PC-9 (cell line): ENCODE measurements at regions not wholly inside any gene's neighbourhood (a gene's known extent, or its start where the extent isn't known, plus 50 kb on each side); places are given as distances from the start of the nearest gene placed in this dataset.
"Not testable (repeated sequence)": the region's sequence is repeated elsewhere in the genome, so short reads cannot be mapped to it uniquely, and the experiment has no call there.

Experiments
- BruUV-seq: library from RNA; stranded (reverse); fragments of 400-500 nt; replicated peaks from 2 replicates; lab custom pipeline; 2021; lab: Mats Ljungman, UMichigan
- CTCF ChIA-PET: fragments of 300-600 bp; sonication (Branson Sonifier 250); formaldehyde crosslinking; loops from one replicate; lab custom pipeline; 2022; ENCODE audit warnings: antibody characterized with exemption; lab: Charles Lee
- POLR2A ChIA-PET: fragments of 300-600 bp; sonication (Branson Sonifier 250); formaldehyde crosslinking; loops from one replicate; lab custom pipeline; 2022; ENCODE audit warnings: antibody characterized with exemption; ENCODE audit not compliant: unreplicated experiment; lab: Charles Lee
- DNase-seq, 2 experiments: peaks; one replicate each; pipeline versions ENCODE4 v3.0.0 to v3.0.0-alpha.2; 2015 to 2022; ENCODE audit warnings: mixed read lengths in 1 of 2
- H2AFZ ChIP-seq: fragments of 200-600 bp; sonication (generic); 2 replicates; pipeline ENCODE4 v1.8.1; 2017; ENCODE audit warnings: antibody characterized with exemption
- H3F3A ChIP-seq: fragments of 200-600 bp; sonication (generic); 2 replicates; pipeline ENCODE4 v1.8.1; 2017; ENCODE audit warnings: antibody characterized with exemption, mild to moderate bottlenecking, low read depth; ENCODE audit not compliant: insufficient read depth
- H3K27ac ChIP-seq: fragments of 200-600 bp; sonication (generic); 2 replicates; pipeline ENCODE4 v1.6.1; 2016; ENCODE audit warnings: mixed run types
- H3K27me3 ChIP-seq: fragments of 200-600 bp; sonication (generic); 2 replicates; pipeline ENCODE4 v1.6.1; 2016; ENCODE audit warnings: low read depth, mixed run types; ENCODE audit not compliant: insufficient read depth
- H3K36me3 ChIP-seq: fragments of 200-600 bp; sonication (generic); 2 replicates; pipeline ENCODE4 v1.6.1; 2016; ENCODE audit warnings: low read depth, mixed run types
- H3K4me1 ChIP-seq: fragments of 200-600 bp; sonication (generic); replicated peaks from 2 replicates; pipeline ENCODE4 v1.6.1; 2016; ENCODE audit warnings: mixed run types; ENCODE audit not compliant: insufficient read depth
- H3K4me2 ChIP-seq: fragments of 200-600 bp; sonication (generic); 2 replicates; pipeline ENCODE4 v1.6.1; 2017; ENCODE audit warnings: mixed run types
- H3K4me3 ChIP-seq: fragments of 200-600 bp; sonication (generic); 2 replicates; pipeline ENCODE4 v1.6.1; 2016; ENCODE audit warnings: mixed run types
- H3K79me2 ChIP-seq: fragments of 200-600 bp; sonication (generic); 2 replicates; pipeline ENCODE4 v1.6.1; 2017; ENCODE audit warnings: low read depth, mixed run types
- H3K9me2 ChIP-seq: fragments of 200-600 bp; sonication (generic); 2 replicates; pipeline ENCODE4 v1.8.1; 2017; ENCODE audit warnings: mild to moderate bottlenecking; ENCODE audit not compliant: insufficient read depth
- H3K9me3 ChIP-seq: fragments of 200-600 bp; sonication (generic); 2 replicates; pipeline ENCODE4 v1.8.1; 2016; ENCODE audit warnings: low read depth; ENCODE audit not compliant: insufficient read depth
- H4K20me1 ChIP-seq: fragments of 200-600 bp; sonication (generic); 2 replicates; pipeline ENCODE4 v1.8.1; 2017; ENCODE audit not compliant: insufficient read depth
- CTCF ChIP-seq: fragments of 200-600 bp; sonication (generic); conservative IDR thresholded peaks from 2 replicates; pipeline ENCODE4 v1.6.1; 2017; ENCODE audit warnings: mixed run types, antibody characterized with exemption, mild to moderate bottlenecking, moderate library complexity
- EZH2 ChIP-seq: fragments of 200-600 bp; sonication (generic); IDR thresholded peaks from 2 replicates; pipeline ENCODE4 v1.8.0; 2017; ENCODE audit warnings: antibody characterized with exemption, low read depth
- intact Hi-C: fragments of 100-400 bp; cut with micrococcal nuclease; formaldehyde crosslinking; loops from one replicate; pipeline ENCODE4 v1.10.0; 2022; ENCODE audit not compliant: unreplicated experiment

GRCh38 chr13:65287405-65287804 lies 1942.7 kb downstream of the PCDH9 start:
- H3K79me2 ChIP-seq: no peaks in the 10 kb centered on the region
- no peaks in the 10 kb centered on the region for H3K9me2 ChIP-seq
- no peak overlapping the region for H3K4me2 ChIP-seq
- no peaks in the 10 kb centered on the region for H3K36me3 ChIP-seq
- no peak overlapping the region for H3K27ac ChIP-seq
- H3K4me3 ChIP-seq: no peak overlapping the region
- H3F3A ChIP-seq: no peaks in the 10 kb centered on the region
- BruUV-seq: no TSS peak
- H3K4me1 ChIP-seq: no peaks in the 10 kb centered on the region
- H2AFZ ChIP-seq: no peak overlapping the region
- H3K27me3 ChIP-seq: no peaks in the 10 kb centered on the region
- TF ChIP-seq CTCF: no peak
- no peak for TF ChIP-seq EZH2
- no peaks in the 10 kb centered on the region for H3K9me3 ChIP-seq
- POLR2A ChIA-PET: no interaction called here
- no peaks in the 10 kb centered on the region for H4K20me1 ChIP-seq
- DNase-seq: no peak
- CTCF ChIA-PET: no interaction called here
- intact Hi-C loops: no loop called here

- CTCF ChIA-PET: no interaction called here
- intact Hi-C loops: no loop called here
- Histone ChIP-seq H3F3A (no peaks in the 10 kb centered on the region), H2AFZ (no peak overlapping the region), H3K4me2 (no peak overlapping the region), H3K27ac (no peak overlapping the region), H3K4me3 (no peak overlapping the region), H3K27me3 (no peaks in the 10 kb centered on the region), H4K20me1 (no peaks in the 10 kb centered on the region), H3K36me3 (no peaks in the 10 kb centered on the region), H3K79me2 (no peaks in the 10 kb centered on the region), H3K9me2 (no peaks in the 10 kb centered on the region), H3K9me3 (0 out of 2 replicates have a peak, but pooled peaks cover 4% of the 10 kb centered on the region), H3K4me1 (no peaks in the 10 kb centered on the region)
- TF ChIP-seq CTCF: no peak
- no peak for TF ChIP-seq EZH2
- DNase-seq: no peak
- POLR2A ChIA-PET: no interaction called here
- no TSS peak for BruUV-seq
Observed at GRCh38 chr13:65275838-65276630, 1954.1 kb downstream of the PCDH9 start.

- Histone ChIP-seq H3K9me2 (no peaks in the 10 kb centered on the region), H3K4me3 (no peak overlapping the region), H2AFZ (no peak overlapping the region), H3K79me2 (no peaks in the 10 kb centered on the region), H3K4me2 (no peak overlapping the region), H3K9me3 (0 out of 2 replicates have a peak, but pooled peaks cover 4% of the 10 kb centered on the region), H3K4me1 (no peaks in the 10 kb centered on the region), H3K36me3 (no peaks in the 10 kb centered on the region), H4K20me1 (no peaks in the 10 kb centered on the region), H3F3A (no peaks in the 10 kb centered on the region), H3K27ac (no peak overlapping the region), H3K27me3 (no peaks in the 10 kb centered on the region)
- ChIA-PET CTCF (no interaction called here), POLR2A (no interaction called here)
- TF ChIP-seq EZH2: no peak
- TF ChIP-seq CTCF: no peak
- intact Hi-C loops: no loop called here
- no peak for DNase-seq
- no TSS peak for BruUV-seq
Observed at GRCh38 chr13:65275108-65275507, 1955.0 kb downstream of the PCDH9 start.

- H3K27ac ChIP-seq, BruUV-seq, H3K4me2 ChIP-seq, CTCF ChIA-PET, intact Hi-C loops, H3K27me3 ChIP-seq, H3K9me2 ChIP-seq, H2AFZ ChIP-seq, H3K79me2 ChIP-seq, H3F3A ChIP-seq, DNase-seq, H3K36me3 ChIP-seq, H4K20me1 ChIP-seq, POLR2A ChIA-PET, H3K4me3 ChIP-seq, H3K9me3 ChIP-seq, H3K4me1 ChIP-seq: not testable (repeated sequence)
Observed at GRCh38 chr13:65273811-65274420, 1956.2 kb downstream of the PCDH9 start.
